Glomerular visceral epithelial cell (primary cell): ENCODE measurements at regions not wholly inside any gene's neighbourhood (a gene's known extent, or its start where the extent isn't known, plus 50 kb on each side); places are given as distances from the start of the nearest gene placed in this dataset.
A peak's percentile ranks its signal among the peaks of the same experiment; 100 is the strongest.
"Not testable (repeated sequence)": the region's sequence is repeated elsewhere in the genome, so short reads cannot be mapped to it uniquely, and the experiment has no call there.

Source experiments
- DNase-seq: peaks from one replicate; pipeline ENCODE4 v3.0.0-alpha.2; 2016; ENCODE audit errors: extremely low spot score

GRCh38 chr6:131430531-131430930 is 142.5 kb upstream of the ARG1 start:
- DNase-seq: peak; percentile 8

DNA sequence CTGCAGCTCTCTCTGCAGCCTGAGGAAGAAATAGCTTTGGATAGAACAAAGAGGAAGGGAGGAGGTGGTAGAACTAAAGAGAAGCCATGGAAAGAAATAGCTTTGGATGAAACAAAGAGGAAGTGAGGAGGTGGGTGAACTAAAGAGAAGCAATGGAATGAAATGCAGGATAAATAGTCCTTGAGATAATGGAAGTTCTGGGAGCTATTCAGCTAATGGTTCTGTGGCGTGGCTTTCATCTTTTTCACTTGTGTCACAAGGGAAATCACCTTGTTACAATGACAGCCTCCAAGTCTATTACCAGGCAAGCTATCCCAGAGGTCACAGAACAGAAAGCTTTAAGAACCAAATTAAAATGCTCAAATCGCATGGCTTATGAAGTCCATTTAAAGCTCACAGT is 141.3 kb upstream of the ARG1 start:
- no peak for DNase-seq

DNA sequence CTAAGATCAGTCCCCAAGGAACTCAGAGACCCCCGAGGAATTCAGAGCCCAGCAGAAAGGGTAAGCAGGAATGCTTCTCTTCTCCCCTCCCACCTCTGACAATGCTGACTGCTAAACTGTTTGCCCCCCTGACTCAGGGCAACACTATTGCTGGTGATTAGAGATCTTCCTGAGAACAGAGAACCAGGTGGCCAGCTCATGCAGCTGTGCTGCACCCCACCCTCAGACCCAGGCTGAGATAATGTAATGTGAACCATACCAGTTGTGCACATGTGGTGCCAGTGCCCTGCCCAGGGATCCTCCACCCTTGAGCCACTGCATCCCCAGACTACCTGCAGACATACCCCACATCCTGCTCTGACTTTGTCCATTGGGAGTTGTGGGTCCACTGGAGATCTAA is 139.1 kb upstream of the ARG1 start:
- DNase-seq: no peak

GRCh38 chr6:131436358-131436757 is 136.7 kb upstream of the ARG1 start:
- no peak for DNase-seq

DNA sequence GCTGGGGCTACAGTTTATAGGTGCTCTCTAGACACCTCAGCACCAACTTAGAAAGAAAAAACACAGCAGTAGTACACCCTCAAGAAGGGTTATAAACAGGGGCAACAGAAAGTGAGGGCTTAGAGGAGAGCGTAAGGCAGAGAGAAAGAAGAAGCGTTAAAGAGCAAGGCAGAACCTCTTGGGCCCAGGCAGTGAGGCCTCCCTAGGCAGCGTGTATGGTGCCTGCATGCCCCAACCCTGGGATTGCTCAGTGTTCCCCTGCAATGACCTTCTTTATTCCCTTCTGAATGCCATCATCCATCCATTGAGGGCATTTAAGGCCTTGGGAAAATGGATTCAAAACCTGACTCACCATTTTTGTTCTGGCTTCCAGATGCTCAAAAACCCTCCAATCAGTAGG is 130.0 kb upstream of the ARG1 start:
- no peak for DNase-seq

DNA sequence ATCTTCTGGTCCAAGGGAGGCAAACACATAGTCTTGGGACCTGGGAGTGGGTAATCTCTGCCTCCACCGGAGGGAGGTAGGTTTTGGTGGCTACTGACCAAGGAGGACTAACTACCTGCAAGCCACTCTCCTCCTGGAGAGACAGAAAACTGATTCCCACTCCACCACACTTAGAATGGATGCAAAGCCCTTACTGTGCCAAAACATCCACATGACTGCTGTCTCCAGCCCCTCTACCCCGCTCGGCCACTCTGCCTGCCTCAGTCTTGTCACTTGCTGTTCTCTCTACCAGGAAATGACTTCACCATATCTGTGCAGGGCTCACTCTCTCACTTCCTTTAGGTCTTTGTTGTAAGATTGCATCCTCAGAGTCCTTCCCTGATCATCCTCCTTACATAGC is 129.5 kb upstream of the ARG1 start:
- DNase-seq: no peak

DNA sequence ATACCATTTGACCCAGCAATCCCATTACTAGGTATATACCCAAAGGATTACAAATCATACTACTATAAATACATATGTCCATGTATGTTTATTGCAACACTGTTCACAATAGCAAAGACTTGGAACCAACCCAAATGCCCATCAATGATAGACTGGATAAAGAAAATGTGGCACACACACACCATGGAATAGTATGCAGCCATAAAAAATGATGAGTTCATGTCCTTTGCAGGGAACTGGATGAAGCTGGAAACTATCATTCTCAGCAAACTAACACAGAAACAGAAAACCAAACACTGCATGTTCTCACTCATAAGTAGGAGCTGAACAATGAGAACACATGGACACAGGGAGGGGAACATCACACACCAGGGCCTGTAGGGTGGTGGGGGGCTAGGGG is 127.7 kb upstream of the ARG1 start:
- not testable (repeated sequence) for DNase-seq

GRCh38 chr6:131450861-131451260 is 122.2 kb upstream of the ARG1 start:
- DNase-seq: no peak

DNA sequence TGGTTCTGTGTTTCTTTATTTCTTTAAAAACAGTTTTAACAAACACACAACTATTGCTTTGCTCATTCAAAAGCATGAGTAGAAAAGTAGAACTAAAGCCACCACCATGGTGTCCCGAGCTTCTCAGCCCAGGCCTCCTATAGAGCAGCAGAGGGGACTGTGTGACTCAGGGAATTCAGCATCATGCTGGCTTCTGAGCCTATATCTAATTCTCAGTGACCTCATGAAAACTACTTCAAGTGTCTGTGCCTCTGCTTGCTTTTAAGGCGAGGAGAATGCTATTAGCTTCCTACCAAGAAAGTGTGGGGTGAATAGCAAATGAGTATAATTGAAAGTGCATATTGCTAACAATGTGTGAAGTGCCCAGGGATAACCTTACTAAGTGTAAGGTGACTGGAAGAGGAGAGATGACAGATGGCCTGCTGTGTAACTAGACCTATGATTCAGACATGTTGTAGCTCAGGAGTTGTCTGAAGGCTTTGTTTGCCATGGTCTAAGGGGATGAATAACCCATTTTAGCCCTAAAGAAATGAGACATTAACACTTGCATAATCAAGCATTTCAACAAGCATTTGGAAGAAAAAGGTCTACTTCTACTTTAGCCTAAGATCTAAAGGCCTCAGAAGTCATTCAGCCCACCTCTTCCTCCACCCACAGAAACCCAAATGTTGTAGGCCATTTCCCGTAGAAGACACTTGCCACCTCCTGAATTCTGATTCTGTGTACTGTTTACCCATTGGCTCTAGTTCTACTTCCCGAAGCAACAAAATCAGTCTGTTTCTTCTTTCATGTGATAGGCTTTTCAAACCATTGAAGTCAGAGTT is 121.5 kb upstream of the ARG1 start:
- DNase-seq: no peak

GRCh38 chr6:131453803-131454202 is 119.2 kb upstream of the ARG1 start:
- no peak for DNase-seq

- DNase-seq: no peak
Measured at GRCh38 chr6:131456565-131456964, 116.5 kb upstream of the ARG1 start.

GRCh38 chr6:131459005-131459404 is 114.0 kb upstream of the ARG1 start:
- DNase-seq: no peak

- no peak for DNase-seq
Measured at GRCh38 chr6:131460614-131461000, 112.4 kb upstream of the ARG1 start.

DNA sequence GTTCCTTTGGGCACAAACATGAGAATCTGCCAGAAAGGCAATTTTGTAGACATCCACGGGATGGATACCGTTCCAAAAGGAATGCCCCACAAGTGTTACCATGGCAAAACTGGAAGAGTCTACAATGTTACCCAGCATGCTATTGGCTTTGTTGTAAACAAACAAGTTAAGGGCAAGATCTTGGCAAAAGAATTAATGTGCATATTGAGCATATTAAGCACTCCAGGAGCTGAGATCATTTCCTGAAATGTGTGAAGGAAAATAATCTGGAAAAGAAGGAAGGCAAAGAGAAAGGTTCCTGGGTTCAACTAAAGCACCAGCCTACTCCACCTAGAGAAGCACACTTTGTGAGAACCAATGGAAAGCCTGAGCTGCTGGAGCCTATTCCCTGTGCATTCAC is 103.9 kb upstream of the ARG1 start:
- no peak for DNase-seq

GRCh38 chr6:131470534-131470933 is 102.5 kb upstream of the ARG1 start:
- no peak for DNase-seq

DNA sequence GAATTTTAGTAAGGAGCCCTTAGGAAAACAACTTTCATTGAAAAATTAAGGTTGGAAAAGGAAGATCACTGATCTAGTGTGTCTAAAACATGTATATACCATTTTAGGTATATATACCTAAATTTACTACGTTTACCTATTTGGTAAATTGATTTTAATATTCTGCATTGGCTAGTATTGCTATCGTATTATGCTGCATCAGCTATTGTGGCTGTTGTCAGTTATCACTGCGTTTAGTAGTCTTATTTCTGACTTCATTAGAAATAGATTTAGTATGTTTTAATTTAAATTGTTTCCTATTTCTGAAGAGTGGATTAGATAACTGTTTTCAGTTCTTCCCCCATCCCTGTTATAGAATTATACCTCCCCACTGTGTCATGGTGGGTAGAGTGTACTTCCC is 101.7 kb upstream of the ARG1 start:
- DNase-seq: no peak

DNA sequence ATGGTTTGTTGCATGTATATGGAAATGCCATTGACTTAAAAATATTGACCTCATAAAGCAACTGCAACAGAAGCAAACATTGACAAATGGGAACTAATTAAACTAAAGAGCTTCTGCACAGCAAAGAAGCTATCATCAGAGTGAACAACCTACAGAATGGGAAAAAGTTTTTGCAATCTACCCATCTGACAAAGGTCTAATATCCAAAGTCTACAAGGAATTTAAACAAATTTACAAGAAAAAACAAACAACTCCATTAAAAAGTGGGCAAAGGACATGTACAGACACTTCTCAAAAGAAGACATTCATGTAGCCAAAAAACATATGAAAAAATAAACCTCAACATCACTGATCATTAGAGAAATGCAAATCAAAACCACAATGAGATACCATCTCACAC is 99.7 kb upstream of the ARG1 start:
- not testable (repeated sequence) for DNase-seq

DNA sequence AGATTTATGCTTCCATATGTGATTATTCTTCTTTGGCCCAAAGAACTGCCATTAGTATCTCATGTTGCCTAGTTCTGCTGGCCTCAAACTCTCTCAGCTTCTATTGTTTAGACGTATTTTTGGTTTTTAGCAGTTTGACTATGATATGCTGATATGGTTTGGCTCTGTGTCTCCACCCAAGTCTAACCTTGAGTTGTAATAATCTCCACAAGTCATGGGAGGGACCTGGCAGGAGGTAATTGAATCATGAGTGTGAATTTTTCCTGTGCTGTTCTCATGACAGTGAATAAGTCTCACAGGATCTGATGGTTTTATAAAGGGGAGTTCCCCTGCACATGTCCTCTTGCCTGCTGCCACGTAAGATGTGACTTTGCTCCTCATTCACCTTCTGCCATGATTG is 96.7 kb upstream of the ARG1 start:
- no peak for DNase-seq

DNA sequence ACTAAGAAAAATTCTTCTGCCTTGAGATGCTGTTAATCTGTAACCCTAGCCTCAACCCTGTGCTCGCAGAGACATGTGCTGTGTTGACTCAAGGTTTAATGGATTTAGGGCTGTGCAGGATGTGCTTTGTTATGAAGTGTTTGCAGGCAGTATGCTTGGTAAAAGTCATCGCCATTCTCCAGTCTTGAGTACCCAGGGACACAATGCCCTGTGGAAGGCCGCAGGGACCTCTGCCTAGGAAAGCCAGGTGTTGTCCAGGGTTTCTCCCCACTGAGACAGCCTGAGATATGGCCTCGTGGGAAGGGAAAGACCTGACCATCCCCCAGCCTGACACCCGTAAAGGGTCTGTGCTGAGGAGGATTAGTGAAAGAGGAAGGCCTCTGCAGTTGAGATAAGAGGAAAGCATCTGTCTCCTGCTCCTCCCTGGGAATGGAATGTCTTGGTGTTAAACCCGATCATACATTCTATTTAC is 94.2 kb upstream of the ARG1 start:
- DNase-seq: not testable (repeated sequence)

- no peak for DNase-seq
Measured at GRCh38 chr6:131486608-131487007, 86.4 kb upstream of the ARG1 start.

DNA sequence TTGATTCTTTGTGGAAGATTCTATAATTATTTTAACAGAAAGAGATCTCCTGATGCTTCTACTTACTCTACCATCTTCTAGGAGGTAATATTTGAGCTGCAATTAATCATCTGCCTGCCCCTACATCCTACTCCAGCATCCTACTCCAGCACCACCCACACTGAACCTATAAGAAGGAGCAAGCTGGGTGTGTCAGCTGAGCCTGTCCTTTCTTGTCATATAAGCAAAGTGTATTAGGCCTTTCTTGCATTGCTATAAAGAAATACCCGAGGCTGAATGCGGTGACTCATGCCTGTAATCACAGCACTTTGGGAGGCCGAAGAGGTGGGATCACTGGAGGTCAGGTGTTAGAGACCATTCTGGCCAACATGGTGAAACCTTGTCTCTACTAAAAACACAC is 84.2 kb upstream of the ARG1 start:
- DNase-seq: no peak

GRCh38 chr6:131490441-131490840 is 82.6 kb upstream of the ARG1 start:
- DNase-seq: no peak

DNA sequence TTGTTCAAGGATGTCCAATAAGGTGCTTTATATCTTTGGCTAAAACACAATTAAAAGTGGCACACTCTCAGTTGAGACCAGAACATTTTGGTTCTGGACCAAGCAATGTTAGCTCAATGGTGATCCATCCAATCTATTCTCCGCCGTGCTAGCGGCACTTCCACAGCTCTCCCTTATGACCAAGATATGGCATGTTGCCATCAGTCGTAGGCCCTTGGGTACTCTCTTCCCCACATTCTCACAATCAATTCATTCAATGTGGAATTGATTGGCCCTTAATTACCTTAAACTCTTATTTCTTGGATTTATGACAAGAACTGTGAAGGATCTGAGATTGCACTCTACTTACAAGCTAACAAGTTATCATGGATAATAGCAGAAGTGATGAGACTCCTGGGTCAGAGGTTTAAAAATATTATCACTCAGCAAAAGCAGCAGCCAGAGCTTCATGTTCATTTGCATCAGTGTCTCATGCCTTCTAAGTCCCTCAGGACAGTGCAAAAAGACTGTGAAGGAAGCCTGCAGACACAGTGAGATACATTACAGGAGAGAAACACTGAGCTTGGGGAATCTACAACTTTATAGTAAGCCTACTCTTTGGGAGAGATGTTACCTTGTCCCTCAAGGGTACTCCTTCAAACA is 80.0 kb upstream of the ARG1 start:
- no peak for DNase-seq
